Trophoblast cell (in vitro differentiated cells and primary cell): ENCODE measurements at regions not wholly inside any gene's neighbourhood (a gene's known extent, or its start where the extent isn't known, plus 50 kb on each side); places are given as distances from the start of the nearest gene placed in this dataset.

Experiments used
- DNase-seq, 2 donors: peaks; one replicate each; pipeline ENCODE4 v3.0.0-alpha.2; 2016
- H2AFZ ChIP-seq: 2 replicates; pipeline ENCODE4 v1.6.1; 2013; ENCODE audit warnings: low read length, moderate library complexity, mild to moderate bottlenecking; ENCODE audit not compliant: insufficient read depth, poor library complexity
- H2AK5ac ChIP-seq: 2 replicates; pipeline ENCODE4 v1.6.1; 2013; ENCODE audit warnings: mild to moderate bottlenecking, low read length
- H2BK120ac ChIP-seq: 2 replicates; pipeline ENCODE4 v1.6.1; 2013; ENCODE audit warnings: low read length, mild to moderate bottlenecking, moderate library complexity; ENCODE audit not compliant: insufficient read depth, poor library complexity
- H2BK12ac ChIP-seq: 2 replicates; pipeline ENCODE4 v1.6.1; 2013; ENCODE audit warnings: mild to moderate bottlenecking, low read length, moderate library complexity
- H2BK5ac ChIP-seq: 2 replicates; pipeline ENCODE4 v1.6.1; 2013; ENCODE audit warnings: low read length, low read depth, moderate library complexity, mild to moderate bottlenecking; ENCODE audit not compliant: poor library complexity
- H3K14ac ChIP-seq: 2 replicates; pipeline ENCODE4 v1.6.1; 2013; ENCODE audit warnings: mild to moderate bottlenecking, low read length
- H3K18ac ChIP-seq: 2 replicates; pipeline ENCODE4 v1.6.1; 2013; ENCODE audit warnings: mild to moderate bottlenecking, low read length
- H3K23ac ChIP-seq: 2 replicates; pipeline ENCODE4 v1.6.1; 2013; ENCODE audit warnings: low read length
- H3K27ac ChIP-seq: 2 replicates; pipeline ENCODE4 v1.5.1; 2013; ENCODE audit warnings: low read depth, mild to moderate bottlenecking, inconsistent platforms, low read length, moderate library complexity
- H3K27me3 ChIP-seq: 2 replicates; pipeline ENCODE4 v1.6.1; 2013; ENCODE audit warnings: inconsistent platforms, mild to moderate bottlenecking, low read length, moderate library complexity; ENCODE audit not compliant: insufficient read depth
- H3K36me3 ChIP-seq, 2 experiments: 1 replicate in 1 of 2; 2 replicates in 1 of 2; pipeline ENCODE4 v1.6.1; 2013; ENCODE audit warnings: low read length in 2 of 2, mild to moderate bottlenecking in 2 of 2, moderate library complexity in 1 of 2; ENCODE audit not compliant: insufficient read depth in 2 of 2, control insufficient read depth in 1 of 2
- H3K4ac ChIP-seq: 2 replicates; pipeline ENCODE4 v1.6.1; 2013; ENCODE audit warnings: low read depth, mild to moderate bottlenecking, low read length, moderate library complexity
- H3K4me1 ChIP-seq, 2 experiments: 1 replicate in 1 of 2; 2 replicates in 1 of 2; pipeline ENCODE4 v1.6.1; 2013; ENCODE audit warnings: low read length in 2 of 2, mild to moderate bottlenecking in 2 of 2, moderate library complexity in 1 of 2; ENCODE audit not compliant: insufficient read depth in 2 of 2, control insufficient read depth in 1 of 2
- H3K4me2 ChIP-seq: 2 replicates; pipeline ENCODE4 v1.6.1; 2013; ENCODE audit warnings: inconsistent platforms, mild to moderate bottlenecking, low read length, moderate library complexity
- H3K4me3 ChIP-seq: 2 replicates; pipeline ENCODE4 v1.5.1; 2013; ENCODE audit warnings: mild to moderate bottlenecking, low read depth, low read length, inconsistent platforms
- H3K79me1 ChIP-seq: one replicate; pipeline ENCODE4 v1.6.1; 2013; ENCODE audit warnings: low read length
- H3K79me2 ChIP-seq: 2 replicates; pipeline ENCODE4 v1.6.1; 2013; ENCODE audit warnings: low read length, mild to moderate bottlenecking; ENCODE audit not compliant: control insufficient read depth, insufficient read depth, poor library complexity
- H3K9ac ChIP-seq: 2 replicates; pipeline ENCODE4 v1.6.1; 2013; ENCODE audit warnings: mild to moderate bottlenecking, low read length
- H3K9me3 ChIP-seq: 2 replicates; pipeline ENCODE4 v1.6.1; 2013; ENCODE audit warnings: low read depth, mild to moderate bottlenecking, control low read depth, inconsistent platforms, low read length; ENCODE audit not compliant: insufficient read depth
- H4K12ac ChIP-seq: 2 replicates; pipeline ENCODE4 v1.6.1; 2013; ENCODE audit warnings: low read depth, mild to moderate bottlenecking, low read length, moderate library complexity
- H4K8ac ChIP-seq: 2 replicates; pipeline ENCODE4 v1.6.1; 2013; ENCODE audit warnings: low read depth, mild to moderate bottlenecking, low read length, moderate library complexity
- H4K91ac ChIP-seq: one replicate; pipeline ENCODE4 v1.6.1; 2013; ENCODE audit warnings: low read depth, mild to moderate bottlenecking, low read length, moderate library complexity
- WGBS: extraction: QIAGEN DNeasy Blood & Tissue Kit; methylation state at CpG from one replicate; pipeline ENCODE4 v1.1.7; 2013; ENCODE audit warnings: missing lambda C conversion rate; ENCODE audit not compliant: insufficient read length, insufficient coverage; ENCODE audit errors: extremely low coverage; 5-methylcytosine and 5-hydroxymethylcytosine counted together

- no peak overlapping the region for H3K4ac ChIP-seq
- H2BK5ac ChIP-seq = no peak overlapping the region
- no peaks in the 10 kb centered on the region for H3K9me3 ChIP-seq
- no peak overlapping the region for H4K91ac ChIP-seq
- no peaks in the 10 kb centered on the region for H3K36me3 ChIP-seq
- no CpG with 5 or more reads among the region's 2 CpGs for WGBS
- H3K27me3 ChIP-seq = no peaks in the 10 kb centered on the region
- H4K8ac ChIP-seq = no peak overlapping the region
- no peak overlapping the region for H2BK120ac ChIP-seq
- H2AFZ ChIP-seq = no peak overlapping the region
- no peak for DNase-seq
- no peaks in the 10 kb centered on the region for H3K79me2 ChIP-seq
- H3K18ac ChIP-seq = no peak overlapping the region
- no peak overlapping the region for H3K9ac ChIP-seq
- H3K27ac ChIP-seq = no peak overlapping the region
- no peak overlapping the region for H3K14ac ChIP-seq
- H3K4me3 ChIP-seq = no peak overlapping the region
- no peak overlapping the region for H4K12ac ChIP-seq
- no peak overlapping the region for H2BK12ac ChIP-seq
- H3K23ac ChIP-seq = no peak overlapping the region
- H3K4me1 ChIP-seq = peaks cover 0 to 2% of the 10 kb centered on the region in 2 experiments
- no peaks in the 10 kb centered on the region for H3K79me1 ChIP-seq
- no peak overlapping the region for H3K4me2 ChIP-seq
- no peak overlapping the region for H2AK5ac ChIP-seq
Measured at GRCh38 chr6:22632581-22633145, 63.3 kb downstream of the HDGFL1 start.

GRCh38 chr6:22636452-22636851 lies 67.1 kb downstream of the HDGFL1 start:
- H3K4ac ChIP-seq = no peak overlapping the region
- H4K12ac ChIP-seq = no peak overlapping the region
- WGBS = no CpG with 5 or more reads among the region's 4 CpGs
- H4K91ac ChIP-seq = no peak overlapping the region
- H3K4me2 ChIP-seq = no peak overlapping the region
- H3K27ac ChIP-seq = no peak overlapping the region
- H3K14ac ChIP-seq = no peak overlapping the region
- no peaks in the 10 kb centered on the region for H3K9me3 ChIP-seq
- DNase-seq = no peak
- H2AK5ac ChIP-seq = no peak overlapping the region
- no peak overlapping the region for H2BK120ac ChIP-seq
- H3K79me1 ChIP-seq = no peaks in the 10 kb centered on the region
- no peaks in the 10 kb centered on the region for H3K4me1 ChIP-seq
- H4K8ac ChIP-seq = no peak overlapping the region
- no peak overlapping the region for H2BK5ac ChIP-seq
- no peak overlapping the region for H3K4me3 ChIP-seq
- H3K23ac ChIP-seq = no peak overlapping the region
- H2BK12ac ChIP-seq = no peak overlapping the region
- H2AFZ ChIP-seq = no peak overlapping the region
- H3K79me2 ChIP-seq = no peaks in the 10 kb centered on the region
- H3K18ac ChIP-seq = no peak overlapping the region
- no peaks in the 10 kb centered on the region for H3K36me3 ChIP-seq
- no peaks in the 10 kb centered on the region for H3K27me3 ChIP-seq
- no peak overlapping the region for H3K9ac ChIP-seq

GRCh38 chr6:22637782-22638181 lies 68.4 kb downstream of the HDGFL1 start:
- H3K4me2 ChIP-seq = no peak overlapping the region
- H3K4ac ChIP-seq = no peak overlapping the region
- no peak overlapping the region for H3K18ac ChIP-seq
- WGBS = no CpG with 5 or more reads among the region's 6 CpGs
- no peak for DNase-seq
- no peak overlapping the region for H2AFZ ChIP-seq
- H3K4me1 ChIP-seq = no peaks in the 10 kb centered on the region
- H3K27me3 ChIP-seq = no peaks in the 10 kb centered on the region
- no peak overlapping the region for H2AK5ac ChIP-seq
- no peak overlapping the region for H3K4me3 ChIP-seq
- H2BK12ac ChIP-seq = no peak overlapping the region
- H3K27ac ChIP-seq = no peak overlapping the region
- H2BK5ac ChIP-seq = no peak overlapping the region
- H3K79me2 ChIP-seq = no peaks in the 10 kb centered on the region
- no peak overlapping the region for H3K14ac ChIP-seq
- no peak overlapping the region for H4K8ac ChIP-seq
- no peaks in the 10 kb centered on the region for H3K9me3 ChIP-seq
- H3K36me3 ChIP-seq = no peaks in the 10 kb centered on the region
- H4K91ac ChIP-seq = no peak overlapping the region
- no peak overlapping the region for H2BK120ac ChIP-seq
- no peak overlapping the region for H4K12ac ChIP-seq
- H3K79me1 ChIP-seq = no peaks in the 10 kb centered on the region
- H3K9ac ChIP-seq = no peak overlapping the region
- no peak overlapping the region for H3K23ac ChIP-seq

- DNase-seq = no peak
- H3K18ac ChIP-seq = no peak overlapping the region
- H3K79me2 ChIP-seq = no peaks in the 10 kb centered on the region
- no CpG with 5 or more reads among the region's 3 CpGs for whole genome bisulfite sequencing
- H4K91ac ChIP-seq = no peak overlapping the region
- no peak overlapping the region for H2AK5ac ChIP-seq
- H3K79me1 ChIP-seq = no peaks in the 10 kb centered on the region
- H2BK120ac ChIP-seq = no peak overlapping the region
- no peak overlapping the region for H3K4me2 ChIP-seq
- no peak overlapping the region for H2BK5ac ChIP-seq
- H2AFZ ChIP-seq = no peak overlapping the region
- no peak overlapping the region for H4K12ac ChIP-seq
- H3K36me3 ChIP-seq = no peaks in the 10 kb centered on the region
- H4K8ac ChIP-seq = no peak overlapping the region
- no peak overlapping the region for H2BK12ac ChIP-seq
- no peak overlapping the region for H3K9ac ChIP-seq
- no peaks in the 10 kb centered on the region for H3K27me3 ChIP-seq
- no peak overlapping the region for H3K14ac ChIP-seq
- no peak overlapping the region for H3K23ac ChIP-seq
- no peak overlapping the region for H3K4ac ChIP-seq
- no peaks in the 10 kb centered on the region for H3K9me3 ChIP-seq
- H3K4me3 ChIP-seq = no peak overlapping the region
- H3K4me1 ChIP-seq = no peaks in the 10 kb centered on the region
- H3K27ac ChIP-seq = no peak overlapping the region
Measured at GRCh38 chr6:22638320-22638719, 69.0 kb downstream of the HDGFL1 start.
